GM10266 (cell line): ENCODE measurements at regions not wholly inside any gene's neighbourhood (a gene's known extent, or its start where the extent isn't known, plus 50 kb on each side); places are given as distances from the start of the nearest gene placed in this dataset.

ENCODE experiments used
- DNase-seq: peaks from one replicate; pipeline ENCODE4 v3.0.0; 2012; ENCODE audit errors: extremely low spot score
- CTCF ChIP-seq: IDR thresholded peaks from 2 replicates; pipeline ENCODE4 v1.5.1; 2012; ENCODE audit warnings: mild to moderate bottlenecking, low read depth; ENCODE audit not compliant: control insufficient read depth, insufficient read depth; ENCODE audit errors: missing control alignments

DNA sequence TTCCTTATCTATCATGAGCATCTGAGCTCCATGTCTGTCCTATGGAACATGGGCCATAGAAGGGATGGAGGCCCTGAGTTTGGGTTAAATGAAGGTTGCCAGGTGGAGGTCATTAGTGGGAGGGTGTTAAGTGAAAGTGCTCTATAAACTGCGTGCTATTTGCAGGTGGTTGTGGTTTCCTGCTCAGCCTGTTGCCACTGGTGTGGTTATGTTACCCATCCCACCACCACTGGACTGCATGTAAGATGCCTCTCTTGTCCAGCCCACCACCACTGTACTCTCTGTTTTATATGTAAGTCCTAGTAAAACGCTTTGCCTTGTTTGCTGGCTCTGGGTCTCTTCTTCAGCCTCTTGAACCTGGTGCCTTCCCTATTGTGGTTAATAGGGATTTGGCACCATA is 711.2 kb downstream of the SORCS3 start:
- DNase-seq: no peak
- TF ChIP-seq CTCF: no peak

GRCh38 chr10:105351187-105351586 is 710.1 kb downstream of the SORCS3 start:
- no peak for DNase-seq
- no peak for TF ChIP-seq CTCF

DNA sequence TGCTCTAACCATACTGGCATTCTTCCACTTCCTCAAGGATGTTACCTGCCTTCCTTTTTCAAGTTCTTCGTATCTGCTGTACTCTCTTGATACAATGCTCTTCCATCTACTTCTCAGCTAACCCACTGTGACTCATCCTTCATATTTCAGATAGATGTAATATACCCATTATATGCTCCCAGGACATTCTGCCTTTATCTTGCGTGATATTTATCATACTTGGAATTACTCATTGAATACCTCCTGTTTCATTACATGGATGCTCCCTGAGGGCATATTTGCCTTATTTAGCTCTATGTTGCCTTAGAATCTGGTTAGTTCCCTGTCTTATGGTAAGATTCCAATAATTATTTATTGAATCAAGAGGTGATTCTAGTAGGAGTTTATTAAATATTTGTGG is 706.4 kb downstream of the SORCS3 start:
- no peak for TF ChIP-seq CTCF
- no peak for DNase-seq

DNA sequence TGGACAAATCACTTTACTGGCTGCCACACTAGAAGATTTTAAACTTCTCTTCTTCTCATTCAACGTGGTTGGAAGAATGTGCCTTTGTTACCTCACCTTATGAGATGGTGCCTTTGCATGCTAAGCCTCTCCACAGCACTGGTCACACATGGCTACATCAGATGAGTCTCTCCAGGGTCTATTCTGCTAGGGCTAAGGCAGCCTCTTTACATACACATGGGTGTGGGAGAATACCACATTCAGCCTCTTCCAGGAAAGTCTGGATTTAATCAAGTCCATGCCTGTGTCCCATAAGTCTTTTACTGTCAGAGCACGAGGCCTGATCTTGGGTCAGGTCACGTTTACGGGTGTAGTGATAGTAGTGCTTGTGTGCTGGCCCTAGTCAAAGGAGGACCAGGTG is 701.5 kb downstream of the SORCS3 start:
- no peak for TF ChIP-seq CTCF
- no peak for DNase-seq

DNA sequence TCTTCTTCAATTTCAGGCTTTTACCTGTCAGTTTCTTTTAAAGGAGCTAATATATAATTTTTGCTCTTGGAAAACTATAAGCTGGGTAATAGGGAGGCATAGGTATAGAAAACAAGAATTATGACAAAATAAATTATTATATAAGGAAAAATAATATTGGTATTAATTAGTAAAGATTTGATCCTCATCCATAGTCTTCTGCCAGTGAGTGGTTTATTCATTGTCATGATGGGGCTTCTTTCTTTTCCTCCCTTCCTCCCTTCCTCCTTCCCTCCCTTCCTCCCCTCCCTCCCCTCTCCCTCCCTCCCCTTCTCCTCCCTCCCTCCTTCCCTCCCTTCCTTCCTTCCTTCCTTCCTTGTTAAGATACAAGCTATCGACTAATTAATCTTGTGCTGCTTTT is 698.6 kb downstream of the SORCS3 start:
- DNase-seq: no peak
- TF ChIP-seq CTCF: no peak

DNA sequence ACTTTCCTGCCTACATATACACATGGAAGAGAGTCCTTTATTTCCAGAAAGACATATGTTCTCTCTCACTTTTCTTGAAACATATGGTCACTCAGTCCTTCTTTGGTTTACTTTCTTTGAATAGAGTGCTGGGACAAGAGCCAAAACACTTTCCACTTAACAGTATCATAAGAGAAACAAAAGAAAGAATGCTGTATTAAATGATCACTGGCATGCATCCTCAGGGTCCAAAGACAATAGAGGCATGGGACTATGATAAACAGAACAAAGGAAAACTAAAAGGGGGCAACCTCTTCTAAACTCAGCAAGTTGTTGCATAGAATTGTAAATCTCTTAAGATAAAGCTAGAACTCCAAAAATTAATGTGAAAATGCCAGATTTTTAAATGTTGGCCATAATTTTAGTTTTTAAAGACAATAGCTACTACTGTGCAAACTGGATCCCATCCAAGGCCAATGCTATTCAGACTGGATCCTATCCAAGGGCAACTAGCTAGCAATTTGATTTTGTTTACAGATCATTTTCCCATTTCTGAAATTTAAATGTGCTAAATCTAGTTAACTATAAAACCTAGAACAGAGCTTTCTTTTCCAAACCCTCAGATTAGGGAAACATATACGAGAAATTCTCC is 687.5 kb downstream of the SORCS3 start:
- DNase-seq: no peak
- no peak for TF ChIP-seq CTCF
